NB4 (cell line): ENCODE measurements at regions not wholly inside any gene's neighbourhood (a gene's known extent, or its start where the extent isn't known, plus 50 kb on each side); places are given as distances from the start of the nearest gene placed in this dataset.

Experiments used
- DNase-seq: peaks from one replicate; pipeline ENCODE4 v3.0.0; 2010; ENCODE audit warnings: low read depth
- H3K4me3 ChIP-seq: one replicate; pipeline ENCODE4 v1.5.1; 2011; ENCODE audit warnings: mild to moderate bottlenecking, low read depth, low read length, moderate library complexity
- CTCF ChIP-seq: IDR thresholded peaks from one replicate; pipeline ENCODE4 v1.5.1; 2012; ENCODE audit warnings: low read depth, low read length
- MAX ChIP-seq: IDR thresholded peaks from 2 replicates; pipeline ENCODE4 v1.6.1; 2011; ENCODE audit warnings: low read depth, low read length
- MYC ChIP-seq: IDR thresholded peaks from 2 replicates; pipeline ENCODE4 v1.6.1; 2011; ENCODE audit warnings: low read depth, low read length
- POLR2A ChIP-seq: IDR thresholded peaks from 2 replicates; pipeline ENCODE4 v1.6.1; 2011; ENCODE audit warnings: mild to moderate bottlenecking; ENCODE audit not compliant: insufficient read length; ENCODE audit errors: extremely low read depth

- DNase-seq: peak; percentile 55
- no peak overlapping the region for H3K4me3 ChIP-seq
- TF ChIP-seq CTCF (peak; percentile 54), MAX (no peak)
These were observed 126.1 kb downstream of the SEC14L1 start for GRCh38 chr17:77266891-77267341.

GRCh38 chr17:77269696-77270681 lies 129.2 kb downstream of the SEC14L1 start:
- no peak for DNase-seq
- TF ChIP-seq MAX (no peak), MYC (no peak), CTCF (no peak), POLR2A (no peak)
- H3K4me3 ChIP-seq: no peak overlapping the region

- no peak for DNase-seq
- no peak overlapping the region for H3K4me3 ChIP-seq
- TF ChIP-seq POLR2A (no peak), CTCF (no peak), MYC (no peak), MAX (no peak)
These were observed 130.6 kb downstream of the SEC14L1 start for GRCh38 chr17:77271411-77271810.

- no peak overlapping the region for H3K4me3 ChIP-seq
- TF ChIP-seq CTCF (no peak), MYC (no peak), MAX (no peak), POLR2A (no peak)
- peak; percentile 79 for DNase-seq
These were observed 132.8 kb downstream of the SEC14L1 start for GRCh38 chr17:77273397-77274085.

- no peak for DNase-seq
- H3K4me3 ChIP-seq: no peak overlapping the region
- TF ChIP-seq MAX: no peak
- TF ChIP-seq CTCF: no peak
- no peak for TF ChIP-seq POLR2A
- no peak for TF ChIP-seq MYC
These were observed 133.5 kb downstream of the SEC14L1 start for GRCh38 chr17:77274096-77274845.
